ENCODE measurements at regions not wholly inside any gene's neighbourhood (a gene's known extent, or its start where the extent isn't known, plus 50 kb on each side); places are given as distances from the start of the nearest gene placed in this dataset.

GRCh38 chr2:42886921-42887320 is 94.5 kb upstream of the HAAO start:
- TF ChIP-seq POLR2A (IDR thresholded peaks at IDR 0.05) (no peak), CTCF (IDR thresholded peaks at IDR 0.05) (no peak)
